HL-60 (cell line): ENCODE measurements at regions not wholly inside any gene's neighbourhood (a gene's known extent, or its start where the extent isn't known, plus 50 kb on each side); places are given as distances from the start of the nearest gene placed in this dataset.

Source experiments
- DNase-seq, 2 experiments: peaks; one replicate each; pipeline ENCODE4 v3.0.0-alpha.2; 2010 to 2020; ENCODE audit warnings: low read depth in 1 of 2, low spot score in 1 of 2
- H3K27ac ChIP-seq: fragments of 250-450 bp; sonication (Bioruptor Pico); replicated peaks from 2 replicates; pipeline ENCODE4 v1.5.1; 2020; ENCODE audit warnings: mild to moderate bottlenecking, moderate library complexity
- H3K27me3 ChIP-seq: fragments of 250-450 bp; sonication (Bioruptor Pico); 2 replicates; pipeline ENCODE4 v1.5.1; 2021; ENCODE audit warnings: mild to moderate bottlenecking, moderate library complexity; ENCODE audit not compliant: insufficient read depth, poor library complexity, severe bottlenecking
- H3K4me3 ChIP-seq: replicated peaks from 2 replicates; pipeline ENCODE4 v1.5.1; 2011; ENCODE audit warnings: mild to moderate bottlenecking, control low read depth, low read length; ENCODE audit not compliant: insufficient read depth
- CTCF ChIP-seq: IDR thresholded peaks from one replicate; pipeline ENCODE4 v1.5.1; 2011; ENCODE audit warnings: low read length, control low read depth, inconsistent platforms; ENCODE audit not compliant: insufficient read depth
- GABPA ChIP-seq: IDR thresholded peaks from 2 replicates; pipeline ENCODE4 v1.6.1; 2012; ENCODE audit warnings: low read depth
- POLR2AphosphoS5 ChIP-seq: IDR thresholded peaks from 2 replicates; pipeline ENCODE4 v1.6.1; 2012; ENCODE audit warnings: low read depth
- REST ChIP-seq: IDR thresholded peaks from 2 replicates; pipeline ENCODE4 v1.6.1; 2012; ENCODE audit warnings: low read depth; ENCODE audit not compliant: insufficient replicate concordance
- SPI1 ChIP-seq: IDR thresholded peaks from 2 replicates; pipeline ENCODE4 v1.6.1; 2012; ENCODE audit warnings: low read depth, mild to moderate bottlenecking, borderline replicate concordance

DNA sequence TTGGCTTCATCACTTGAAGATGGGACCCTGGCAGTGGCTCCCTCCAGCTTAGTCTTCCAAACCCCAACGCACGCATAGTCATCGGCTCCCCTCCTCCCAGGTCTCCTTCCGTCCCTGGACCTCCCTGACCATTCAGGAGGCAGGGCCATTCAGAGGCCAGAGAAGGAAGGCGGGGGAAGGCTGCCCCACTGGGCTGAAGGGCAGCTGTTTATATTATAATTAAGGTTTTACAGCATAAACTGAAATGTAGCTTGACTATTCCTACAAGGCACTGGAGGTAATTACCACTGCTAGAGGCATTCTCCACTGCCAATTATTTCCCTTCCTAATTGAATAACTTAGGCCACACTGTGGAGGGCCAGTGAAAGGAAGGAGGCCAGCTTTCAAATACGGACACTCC is 170.6 kb upstream of the PROX1 start:
- Histone ChIP-seq H3K27me3 (no peaks in the 10 kb centered on the region), H3K27ac (no peak overlapping the region), H3K4me3 (no peak overlapping the region)
- TF ChIP-seq POLR2AphosphoS5 (no peak), REST (no peak), SPI1 (no peak)
- no peak for DNase-seq

DNA sequence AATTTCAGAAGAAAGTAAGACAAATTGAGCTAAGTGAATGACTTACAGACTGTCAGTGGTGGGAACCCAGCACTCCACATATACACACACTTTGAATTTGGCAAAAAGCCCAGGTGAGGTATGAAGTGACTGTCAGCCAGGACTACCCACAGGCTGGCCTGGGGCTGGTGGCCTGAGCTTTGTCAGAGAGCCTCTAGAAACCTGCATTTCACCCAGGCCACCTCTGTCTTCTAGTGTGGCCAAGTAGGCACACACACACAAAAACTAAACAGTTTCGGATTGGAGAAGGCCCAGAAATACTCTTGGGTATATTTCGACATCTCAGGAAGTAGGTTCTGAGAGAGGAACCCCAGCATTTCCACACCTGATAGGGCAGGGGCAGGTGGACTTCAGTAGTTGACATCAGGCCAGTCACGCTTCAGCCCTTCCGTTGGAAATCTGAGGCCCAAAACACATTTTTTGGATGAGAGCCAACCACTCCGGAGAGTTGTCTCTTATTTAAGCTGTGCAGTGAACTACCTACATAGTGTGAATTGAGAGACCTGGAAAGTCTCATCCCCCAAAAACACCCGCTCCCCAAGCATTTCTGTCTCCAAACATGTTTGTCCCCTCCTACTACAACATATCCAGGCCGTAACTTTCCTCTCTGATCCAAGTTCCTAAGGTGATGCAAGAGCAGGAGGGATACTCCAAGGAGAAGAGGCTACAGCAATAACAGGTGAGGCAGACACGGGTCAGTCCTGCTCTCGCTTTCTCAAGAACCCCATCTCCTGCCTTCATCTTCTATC is 167.2 kb upstream of the PROX1 start:
- TF ChIP-seq GABPA, result no peak
- no peak for TF ChIP-seq CTCF
- no peak for TF ChIP-seq POLR2AphosphoS5
- no peak for TF ChIP-seq SPI1
- no peak for TF ChIP-seq REST
- no peak for DNase-seq
- Histone ChIP-seq H3K4me3 (no peak overlapping the region), H3K27ac (no peak overlapping the region), H3K27me3 (no peaks in the 10 kb centered on the region)

GRCh38 chr1:213821175-213821942 is 166.4 kb upstream of the PROX1 start:
- Histone ChIP-seq H3K27me3 (no peaks in the 10 kb centered on the region), H3K4me3 (no peak overlapping the region), H3K27ac (no peak overlapping the region)
- no peak for DNase-seq
- TF ChIP-seq CTCF, result no peak
- TF ChIP-seq POLR2AphosphoS5, result no peak
- TF ChIP-seq REST, result no peak
- no peak for TF ChIP-seq GABPA
- no peak for TF ChIP-seq SPI1
